COLO829 (cell line): ENCODE measurements at regions not wholly inside any gene's neighbourhood (a gene's known extent, or its start where the extent isn't known, plus 50 kb on each side); places are given as distances from the start of the nearest gene placed in this dataset.

Experiments
- DNase-seq: peaks from one replicate; pipeline ENCODE4 v3.0.0; 2012; ENCODE audit warnings: low spot score

DNA sequence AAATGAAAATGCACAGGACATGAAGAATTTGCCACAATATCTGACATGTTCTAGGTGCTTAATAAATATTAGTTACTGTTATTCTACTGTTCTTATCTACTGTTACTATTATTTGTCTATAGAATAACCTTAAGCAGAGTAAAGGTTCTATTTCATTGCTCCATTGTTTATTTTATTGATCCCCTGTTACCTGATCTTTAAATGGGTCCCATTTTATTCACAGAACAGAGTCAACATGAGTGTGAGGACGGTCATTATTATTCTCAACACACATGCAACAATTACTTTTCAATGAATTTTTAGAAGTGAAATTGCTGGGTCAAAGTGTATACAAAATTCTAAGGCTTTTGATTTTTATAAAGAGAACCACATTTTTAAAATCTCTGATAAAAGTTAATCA, 186.9 kb downstream of the AHR start:
- DNase-seq, result no peak

DNA sequence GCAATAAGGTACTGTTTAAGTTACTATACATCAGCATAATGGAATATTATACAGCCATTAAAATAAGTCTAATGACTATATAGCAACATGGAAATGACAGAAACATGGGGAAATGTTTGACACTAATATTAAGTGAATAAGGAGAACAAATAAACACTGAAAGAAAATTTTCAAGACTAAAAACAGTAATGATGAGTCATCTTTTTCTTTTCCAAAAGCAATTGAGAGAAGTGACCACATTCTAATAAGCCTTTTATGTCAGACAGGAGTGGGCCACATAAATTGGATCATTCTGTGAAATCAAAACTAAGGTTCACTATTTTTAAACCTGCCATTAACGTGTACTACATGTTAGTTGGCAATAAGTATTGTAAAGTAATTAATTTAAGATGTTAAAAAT, 187.5 kb downstream of the AHR start:
- DNase-seq, result no peak

DNA sequence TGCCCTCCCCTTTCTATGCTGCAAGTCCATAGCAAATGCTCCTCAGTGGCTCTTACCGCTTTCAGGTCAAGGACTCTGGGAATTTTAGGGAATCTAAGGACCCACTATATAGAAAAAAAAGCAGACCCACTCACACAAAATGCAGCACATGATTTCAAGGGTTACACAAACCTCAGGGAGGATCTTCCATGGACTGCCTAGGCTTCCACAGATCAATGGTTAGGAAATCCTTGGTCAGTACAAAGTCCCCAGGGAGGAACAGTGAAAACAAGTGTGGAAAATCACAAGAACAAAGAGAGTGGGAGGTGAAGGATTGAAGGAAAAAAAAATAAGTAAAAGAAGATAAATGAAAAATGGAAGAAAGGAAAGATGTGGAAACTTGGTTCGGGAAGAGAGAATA, 188.4 kb downstream of the AHR start:
- no peak for DNase-seq

DNA sequence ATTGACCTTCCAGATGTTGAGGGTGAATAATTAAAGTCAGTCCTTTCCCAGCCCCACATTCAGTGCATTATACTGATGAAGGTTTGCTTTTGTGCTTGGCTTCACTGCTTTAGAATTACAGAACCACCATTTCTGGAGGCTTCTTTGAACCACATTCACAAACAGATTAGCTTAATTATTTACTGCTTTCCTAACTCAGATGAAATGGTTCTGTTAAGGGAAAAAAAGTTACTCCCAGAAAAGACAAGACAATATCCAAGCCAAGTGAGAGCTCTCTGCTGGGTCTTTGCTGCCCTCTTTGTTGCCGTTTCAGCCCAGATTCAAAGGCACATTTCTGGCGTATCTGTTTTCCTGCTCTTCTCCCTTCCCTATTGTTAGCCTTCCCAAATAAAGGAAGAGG, 188.9 kb downstream of the AHR start:
- DNase-seq, result no peak

DNA sequence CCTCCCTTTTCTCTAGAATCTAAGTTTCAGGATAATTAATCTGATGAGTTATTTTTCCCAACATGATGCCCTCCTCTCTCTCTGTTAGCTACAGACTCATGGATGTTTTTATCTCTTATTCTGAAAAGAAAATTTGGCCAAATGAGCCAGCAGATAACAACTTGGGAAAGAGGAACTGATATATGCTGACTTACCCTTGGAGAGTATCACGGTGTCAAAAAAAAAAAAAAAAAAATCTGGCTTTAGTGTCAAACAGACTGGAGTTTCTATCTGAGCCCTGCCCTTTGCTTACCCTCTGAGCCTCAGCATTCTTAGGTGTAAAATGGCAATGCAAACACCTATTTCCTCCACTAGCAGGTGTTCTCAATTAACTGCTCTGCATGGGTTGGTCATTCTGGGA, 190.4 kb downstream of the AHR start:
- no peak for DNase-seq

DNA sequence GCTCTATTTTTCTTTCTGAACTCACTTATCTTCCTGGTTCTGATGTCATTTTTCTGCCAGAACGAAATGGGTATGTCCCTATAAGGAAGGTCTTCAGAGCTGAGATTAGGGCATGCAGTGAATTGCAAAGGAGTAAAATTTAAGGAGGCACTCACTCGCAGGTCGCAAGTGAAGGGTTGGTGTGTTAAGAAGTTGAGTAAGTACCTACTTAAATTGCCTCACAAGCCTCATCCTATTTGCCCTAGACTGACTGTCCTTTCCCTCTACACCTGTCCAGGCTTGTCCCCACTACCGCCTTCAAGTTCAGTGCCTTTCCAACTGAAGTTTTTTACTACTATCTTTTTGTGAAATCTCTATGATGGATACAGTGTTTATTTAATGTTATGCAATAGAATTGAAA, 191.5 kb downstream of the AHR start:
- DNase-seq, result no peak

DNA sequence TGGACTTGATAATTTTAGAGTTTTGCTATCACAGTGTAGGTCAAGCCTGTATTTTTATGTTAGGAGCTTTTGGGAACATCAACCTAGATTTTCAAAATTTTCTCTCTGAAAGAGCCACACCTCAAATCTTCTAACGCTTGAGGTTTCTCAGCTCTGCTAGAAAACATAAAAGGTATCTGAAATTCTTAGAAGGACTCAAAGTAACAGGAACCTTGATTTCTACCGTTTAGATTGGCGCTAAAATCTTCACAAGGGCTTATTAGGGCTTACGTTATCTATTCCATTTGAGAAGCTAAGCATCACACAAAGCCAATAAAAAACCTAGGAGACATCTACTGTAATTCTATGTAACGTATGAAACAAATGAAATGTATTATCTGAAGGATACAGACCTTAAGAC, 192.4 kb downstream of the AHR start:
- no peak for DNase-seq

DNA sequence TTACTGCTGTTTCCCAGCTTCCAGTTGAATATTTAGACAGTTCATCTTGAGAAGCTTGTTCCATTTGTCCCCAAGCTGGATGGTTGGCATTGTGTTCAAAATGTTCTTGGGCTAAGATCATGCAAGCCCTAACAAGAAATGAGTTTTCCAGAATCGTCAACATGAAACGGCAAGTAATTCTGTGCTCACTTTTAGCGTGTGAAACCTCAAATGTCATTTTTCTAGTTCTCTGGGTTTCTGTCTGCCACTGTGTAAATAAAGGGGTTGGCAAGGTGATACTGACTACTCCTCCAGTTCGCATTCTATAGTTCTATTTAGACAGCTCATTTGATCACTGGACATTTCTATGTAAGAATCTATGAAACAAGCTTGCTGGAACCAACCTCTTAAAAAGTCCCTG, 194.0 kb downstream of the AHR start:
- DNase-seq, result no peak

DNA sequence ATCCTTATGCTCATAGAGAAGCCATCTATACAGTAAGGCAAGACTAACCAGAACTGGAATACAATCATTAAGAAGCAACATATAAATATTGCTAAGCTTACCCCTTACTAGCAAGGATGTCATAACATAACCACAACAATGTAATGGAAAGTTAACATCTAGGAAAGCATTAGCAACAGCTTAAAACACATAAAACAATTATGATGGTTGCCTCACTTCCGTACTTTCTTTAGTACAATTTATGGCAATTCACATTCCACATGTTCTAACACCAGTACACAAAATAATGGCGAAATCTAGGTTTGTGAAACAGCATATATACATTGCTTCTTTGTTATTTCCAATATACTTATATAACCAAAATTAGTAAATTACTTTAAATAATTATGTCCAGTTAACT, 195.0 kb downstream of the AHR start:
- DNase-seq, result no peak

DNA sequence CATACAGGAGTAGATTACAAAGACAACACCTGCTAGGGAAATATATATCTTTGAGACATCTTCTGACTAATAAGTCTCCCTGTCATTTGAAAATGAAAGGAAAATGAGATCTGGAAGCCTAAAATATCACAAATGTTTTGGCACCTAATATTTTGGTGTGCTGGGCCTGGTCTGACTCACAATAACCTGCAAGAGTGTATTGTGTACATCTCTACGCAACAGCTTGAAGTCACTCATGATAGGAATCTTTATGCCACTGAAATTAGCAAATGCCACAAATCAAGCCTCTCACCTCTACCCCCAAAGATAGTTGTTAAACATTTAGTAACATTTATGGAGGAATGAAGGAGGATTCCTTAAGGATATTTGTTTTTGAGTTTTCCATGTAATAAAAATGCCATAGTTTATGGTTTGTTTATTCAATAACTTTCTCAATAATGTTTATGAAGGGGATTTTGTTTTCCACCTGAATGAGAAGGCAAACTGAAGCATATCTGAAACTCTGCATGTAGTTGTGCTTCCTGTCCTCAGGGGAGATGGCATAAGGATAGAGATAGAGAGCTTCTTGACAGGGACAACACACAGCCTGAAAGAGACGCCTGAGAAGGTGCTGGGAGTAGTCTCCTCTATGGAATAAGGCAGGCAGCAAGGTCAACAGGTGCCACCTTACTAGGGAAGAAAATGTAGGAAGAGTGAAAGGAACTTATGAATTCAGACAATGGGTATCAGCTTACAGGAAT, 197.4 kb downstream of the AHR start:
- no peak for DNase-seq

DNA sequence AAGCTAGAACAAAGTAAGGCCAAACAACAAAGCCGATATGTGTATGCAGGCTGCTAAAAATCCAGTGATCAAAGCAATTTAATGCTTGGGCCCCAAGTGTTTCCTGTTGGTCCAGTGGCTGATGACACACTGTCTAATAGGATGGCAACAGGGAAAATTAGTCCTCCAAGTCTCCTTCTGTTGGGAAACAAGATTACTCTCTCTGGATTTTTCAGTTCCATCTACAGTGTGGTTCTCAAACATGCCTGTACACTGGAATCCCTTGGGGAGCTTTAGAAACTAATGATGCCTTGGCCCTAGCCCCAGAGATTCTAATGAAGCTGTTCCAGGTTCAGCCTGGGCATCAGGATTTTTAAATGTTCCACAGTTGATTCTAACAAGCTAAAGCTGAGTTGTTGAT, 198.7 kb downstream of the AHR start:
- no peak for DNase-seq

DNA sequence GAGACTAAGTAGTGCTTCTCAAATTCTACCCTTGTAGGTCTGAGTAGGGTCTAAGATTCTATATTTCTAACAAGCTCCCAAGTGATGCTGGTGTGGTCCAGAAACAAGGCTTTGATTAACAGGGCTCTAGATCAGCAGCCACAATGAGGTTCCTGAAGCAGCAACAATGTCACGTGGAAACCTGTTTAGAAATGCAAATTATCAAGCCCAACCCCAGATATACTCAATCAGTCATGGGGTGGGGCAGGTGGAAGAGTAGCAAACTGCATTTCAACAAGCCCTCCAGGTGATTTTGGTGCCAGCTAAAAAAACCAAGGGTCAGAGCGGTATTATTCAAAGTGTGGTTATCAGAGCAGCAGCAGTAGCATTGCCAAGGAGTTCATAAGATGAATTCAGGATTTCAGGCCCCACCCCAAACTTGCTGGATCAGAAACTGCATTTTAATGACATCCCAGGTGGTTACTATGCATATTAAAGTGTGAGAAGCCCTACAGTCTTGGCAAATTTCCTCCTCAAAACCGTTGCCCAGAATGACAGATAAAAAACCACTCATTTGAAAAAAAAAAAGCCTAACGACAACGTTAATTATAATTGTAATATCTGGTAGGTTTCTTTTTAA, 199.2 kb downstream of the AHR start:
- no peak for DNase-seq

DNA sequence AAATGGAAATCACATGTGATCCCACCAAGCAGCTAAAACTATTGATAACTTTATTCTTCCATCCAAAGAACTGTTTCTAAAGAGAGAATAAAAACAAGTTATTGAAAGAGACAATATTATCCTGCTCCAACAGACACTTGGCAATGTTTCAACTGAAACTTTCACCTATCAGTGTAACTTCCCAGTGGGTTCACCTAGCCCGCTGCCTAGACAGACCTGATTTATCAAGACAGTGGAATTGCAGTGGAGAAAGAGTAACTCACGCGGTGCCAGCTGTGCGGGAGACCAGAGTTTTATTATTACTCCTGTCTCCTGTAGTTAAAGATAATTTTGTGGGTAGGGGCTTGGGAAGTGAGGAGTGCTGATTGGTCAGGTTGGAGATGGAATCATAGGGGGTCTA, 199.8 kb downstream of the AHR start:
- DNase-seq, result no peak

DNA sequence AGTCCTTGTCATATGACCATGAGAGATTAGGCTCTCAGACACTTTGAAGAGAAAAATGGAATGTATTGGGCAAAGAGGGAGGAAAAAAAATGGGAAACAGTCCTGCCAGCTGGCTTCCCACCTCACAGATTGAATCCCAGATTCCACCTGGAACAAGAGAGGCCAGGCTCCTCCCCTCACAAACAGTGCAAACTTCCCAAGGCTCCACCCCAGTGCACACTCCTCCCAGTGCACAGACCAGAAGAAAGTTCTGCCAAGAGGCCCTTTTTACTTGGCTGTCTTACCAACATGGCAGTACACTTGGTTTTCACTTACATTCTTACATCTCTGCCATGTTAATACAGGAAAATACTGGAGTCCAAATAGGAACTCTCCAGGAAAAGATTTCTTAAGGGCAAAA, 202.3 kb downstream of the AHR start:
- DNase-seq, result no peak

DNA sequence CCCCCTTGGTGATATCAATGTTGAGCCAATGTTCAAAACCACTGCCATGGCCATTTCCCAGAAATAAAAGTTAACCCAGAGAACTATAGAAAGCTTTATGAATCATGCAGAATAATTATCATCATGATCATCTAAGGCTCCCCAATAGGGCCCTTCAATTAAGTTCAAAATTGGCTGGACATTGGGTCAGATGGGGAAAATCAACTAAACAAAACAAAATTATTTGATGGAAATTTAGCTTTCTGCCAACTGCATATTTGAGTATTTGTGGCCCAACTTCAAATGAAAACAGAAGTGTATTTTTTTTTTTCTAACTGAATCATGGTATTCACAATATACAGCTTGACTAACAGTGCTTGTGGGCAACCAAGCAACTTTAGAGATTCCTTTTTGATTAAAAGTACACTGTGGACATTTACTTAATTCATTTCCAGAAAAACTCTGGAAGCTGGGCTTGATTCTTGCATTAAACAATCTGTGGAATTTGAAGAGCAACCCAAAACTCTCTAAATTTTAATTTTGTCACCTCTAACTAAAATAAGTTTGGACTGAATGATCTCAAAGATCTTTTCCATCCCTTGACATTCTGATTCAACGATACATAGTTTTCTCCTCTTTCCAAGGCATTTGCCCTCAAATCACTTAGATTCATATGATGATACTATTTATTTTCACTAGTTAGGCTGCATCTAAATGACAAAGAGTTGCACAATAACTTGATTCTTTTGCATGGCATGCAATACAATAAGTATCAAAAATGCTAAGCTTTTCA, 203.2 kb downstream of the AHR start:
- no peak for DNase-seq

DNA sequence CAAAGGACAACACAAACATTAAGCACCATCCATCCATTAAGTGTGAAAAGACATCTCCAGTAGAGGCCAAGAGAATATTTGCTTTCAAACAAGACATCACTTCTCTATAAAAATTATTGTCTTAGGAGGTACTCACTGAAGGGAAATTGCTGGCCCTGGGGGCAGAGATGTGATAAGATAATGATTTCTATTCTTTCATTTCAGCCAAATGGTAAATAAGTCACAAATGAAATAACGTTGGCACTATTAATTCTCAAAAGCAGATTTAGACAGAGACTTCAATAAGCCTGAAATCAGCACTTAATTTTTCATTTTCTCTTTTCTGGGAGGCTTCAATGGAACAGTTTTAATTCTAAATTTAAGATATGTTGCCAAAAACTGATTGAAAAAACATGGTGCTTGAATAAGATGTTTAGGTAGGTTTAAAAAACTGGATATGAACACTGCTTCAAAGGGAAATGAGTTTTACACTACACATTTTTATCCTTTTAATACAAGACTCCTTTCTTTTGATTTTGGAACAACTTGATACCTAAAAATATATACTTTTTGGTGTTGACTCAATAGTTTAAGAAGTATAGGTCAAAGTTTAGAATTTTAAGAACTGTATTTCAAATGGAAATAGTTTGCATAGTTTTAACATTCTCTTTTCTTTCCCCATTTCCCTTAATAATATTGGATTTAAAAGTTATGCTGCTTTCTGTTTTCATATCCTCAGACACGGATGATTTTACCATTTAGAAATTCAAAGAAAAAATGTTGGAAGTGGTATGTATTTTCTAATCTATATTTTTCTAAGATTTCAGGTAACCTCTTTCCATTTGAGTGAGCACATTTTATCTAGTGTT, 204.0 kb downstream of the AHR start:
- DNase-seq, result peak; percentile 20

DNA sequence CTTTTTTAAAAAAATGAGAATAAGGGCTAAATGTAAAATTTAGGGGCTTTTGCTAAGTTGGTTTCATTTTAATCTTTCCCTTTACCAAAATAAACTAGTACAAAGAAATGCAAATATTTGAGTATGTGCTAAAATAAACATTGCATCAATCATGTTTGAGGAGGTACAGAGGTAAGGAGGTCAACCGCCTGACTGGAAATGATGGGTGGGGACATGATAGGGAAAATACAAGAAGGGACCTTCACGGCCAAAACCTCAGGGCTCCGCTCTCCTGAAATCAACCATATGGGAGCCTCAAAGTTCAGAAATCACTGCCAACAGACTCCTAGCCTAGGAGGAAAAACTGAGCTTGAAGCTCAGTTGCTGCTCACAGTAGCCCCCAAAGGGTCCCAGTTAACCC, 207.6 kb downstream of the AHR start:
- no peak for DNase-seq

DNA sequence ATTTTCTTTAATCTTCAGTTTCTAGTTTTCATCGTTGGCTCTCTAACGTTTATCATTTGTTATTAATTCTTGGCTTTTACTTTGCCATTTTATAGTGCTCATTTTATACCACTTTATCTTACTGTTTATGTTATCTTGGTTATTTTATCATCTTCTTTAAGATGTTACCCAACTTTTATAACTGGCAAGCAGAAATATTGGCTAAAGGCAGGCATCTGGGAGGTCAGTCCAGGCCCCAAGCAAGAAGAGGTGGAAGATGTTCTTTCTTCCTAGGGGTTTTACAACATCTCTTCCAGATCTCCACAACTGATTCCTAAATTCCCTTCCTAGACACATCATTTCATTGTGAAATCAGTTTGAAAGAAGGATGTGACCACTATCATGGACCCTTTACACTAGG, 208.1 kb downstream of the AHR start:
- DNase-seq, result no peak

DNA sequence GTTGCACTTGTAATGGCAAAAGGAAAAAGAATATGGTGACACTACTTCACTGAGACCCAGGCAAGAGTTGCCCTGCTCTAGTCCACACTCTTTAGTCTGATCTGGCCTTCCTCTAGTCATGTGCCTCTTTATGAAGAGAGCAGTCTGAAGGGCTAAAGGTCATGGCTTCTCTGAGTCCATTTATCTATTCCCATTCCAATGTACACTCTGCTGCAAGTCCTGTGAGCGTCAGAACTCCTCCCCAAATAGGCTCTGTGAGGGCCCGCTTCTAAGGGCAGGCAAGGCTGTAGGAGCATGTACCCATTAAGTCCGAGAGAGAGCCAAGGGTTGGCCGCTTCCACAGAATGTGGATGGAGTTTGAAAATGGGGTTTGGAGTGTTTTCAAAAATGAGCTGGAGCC, 209.3 kb downstream of the AHR start:
- DNase-seq, result no peak

DNA sequence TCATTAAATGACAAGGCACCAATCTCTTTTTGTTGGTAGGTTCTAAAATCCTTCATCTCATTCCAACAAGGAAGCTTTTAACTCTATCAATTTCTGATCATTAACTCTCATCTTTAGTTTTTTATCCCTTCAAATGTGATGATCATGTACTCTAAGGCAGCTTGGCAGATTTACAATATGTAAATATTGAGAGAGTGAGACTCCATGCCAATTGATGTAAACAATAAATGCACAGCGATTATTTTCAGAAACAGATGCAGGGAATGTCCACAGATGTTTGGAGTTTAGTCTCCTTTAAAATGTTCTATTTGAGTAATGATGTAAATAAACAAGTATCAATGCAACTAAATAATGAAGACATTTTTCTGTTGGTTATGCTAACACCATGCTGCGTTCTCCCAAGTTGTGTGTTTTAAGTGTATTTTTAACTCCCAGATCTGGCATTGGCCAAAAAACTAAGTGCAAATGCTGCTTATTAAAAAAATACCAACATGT, 213.8 kb downstream of the AHR start:
- no peak for DNase-seq

DNA sequence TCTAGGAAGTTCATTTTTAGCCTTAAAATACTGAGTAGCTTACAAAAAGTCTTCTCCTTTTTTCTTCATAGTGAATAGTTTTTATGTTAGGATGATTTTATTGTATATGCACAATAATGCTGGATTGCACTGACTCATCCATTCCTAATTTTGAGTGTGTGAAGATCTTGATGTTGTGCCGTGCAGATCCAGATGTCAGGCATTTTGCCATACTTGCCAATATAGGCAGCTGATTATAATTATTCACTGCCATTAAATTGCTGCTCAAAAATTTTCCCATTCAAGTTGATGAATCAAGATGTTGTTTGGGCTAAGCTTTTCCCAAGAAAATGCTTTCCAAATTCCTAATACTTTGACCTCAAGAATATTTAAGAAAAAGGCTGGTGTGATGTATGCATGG, 218.3 kb downstream of the AHR start:
- DNase-seq, result peak; percentile 31

DNA sequence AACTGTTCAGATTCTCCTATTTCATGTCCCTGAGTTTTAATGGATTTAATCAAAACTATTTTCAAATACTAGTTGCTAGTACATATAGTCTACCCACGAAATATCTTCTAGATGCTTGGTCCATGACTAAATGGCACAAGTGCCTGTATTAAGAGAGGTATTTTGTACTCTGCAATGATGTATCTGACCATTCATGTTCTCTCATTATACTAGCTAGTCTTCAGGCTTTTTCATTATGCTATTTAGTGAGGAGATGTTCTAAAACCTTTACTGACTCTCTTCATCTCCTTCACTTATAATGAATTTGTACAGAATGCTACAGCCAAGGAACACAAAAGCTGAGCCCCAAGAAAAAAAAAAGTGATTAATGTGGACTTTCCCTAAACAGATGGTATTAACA, 222.5 kb downstream of the AHR start:
- no peak for DNase-seq
